ENCODE measurements at regions not wholly inside any gene's neighbourhood (a gene's known extent, or its start where the extent isn't known, plus 50 kb on each side); places are given as distances from the start of the nearest gene placed in this dataset.

DNA sequence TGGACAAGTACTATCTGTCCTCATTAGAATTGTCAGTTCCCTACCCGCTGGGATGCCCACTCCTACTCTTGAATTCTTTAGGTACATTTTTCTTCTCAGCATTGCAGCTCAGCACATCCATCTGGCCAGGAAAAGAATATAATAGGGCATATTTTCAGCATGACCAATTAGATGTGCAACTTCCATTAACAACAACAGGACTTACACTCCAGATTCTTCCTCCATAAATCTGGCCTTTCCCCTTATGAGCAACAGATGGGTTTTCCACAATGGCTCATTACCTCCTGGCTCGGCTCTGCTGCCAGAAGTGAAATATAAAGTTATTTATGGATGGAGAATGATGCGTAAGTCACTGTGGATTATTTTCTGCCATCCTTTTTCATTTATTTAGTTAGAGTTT is 443.8 kb upstream of the TGFBR2 start:
- H3K27me3 ChIP-seq (ENCODE audit: insufficient read depth, low read length): no peaks in the 10 kb centered on the region
- Mint-ChIP-seq H3K4me1 (no peaks in the 10 kb centered on the region), H3K4me3 (no peak overlapping the region), H3K9me3 (peaks cover 0 to 13% (median 5%) of the 10 kb centered on the region in 8 donors), H3K36me3 (no peaks in the 10 kb centered on the region), H3K27me3 (peaks cover 0 to 3% of the 10 kb centered on the region in 2 donors), H3K27ac (no peak overlapping the region)
- H3K4me1 ChIP-seq (ENCODE audit: insufficient read depth, low read length): no peaks in the 10 kb centered on the region
- CTCF ChIA-PET (ENCODE audit: partially characterized antibody): no interaction called here
- H3K9me3 ChIP-seq (ENCODE audit: control insufficient read depth in 1 of 2, low read length in 2 of 2): no peaks in the 10 kb centered on the region
- DNase-seq: no peak
- H3K4me3 ChIP-seq (ENCODE audit: low read length in 2 of 2): no peak overlapping the region
- no peak overlapping the region for H3K27ac ChIP-seq (ENCODE audit: low read depth, low read length)
- H3K36me3 ChIP-seq (ENCODE audit: insufficient read depth, low read length): no peaks in the 10 kb centered on the region
- intact Hi-C loops (cut with micrococcal nuclease): no loop called here
- POLR2A ChIA-PET (ENCODE audit: partially characterized antibody): no interaction called here

DNA sequence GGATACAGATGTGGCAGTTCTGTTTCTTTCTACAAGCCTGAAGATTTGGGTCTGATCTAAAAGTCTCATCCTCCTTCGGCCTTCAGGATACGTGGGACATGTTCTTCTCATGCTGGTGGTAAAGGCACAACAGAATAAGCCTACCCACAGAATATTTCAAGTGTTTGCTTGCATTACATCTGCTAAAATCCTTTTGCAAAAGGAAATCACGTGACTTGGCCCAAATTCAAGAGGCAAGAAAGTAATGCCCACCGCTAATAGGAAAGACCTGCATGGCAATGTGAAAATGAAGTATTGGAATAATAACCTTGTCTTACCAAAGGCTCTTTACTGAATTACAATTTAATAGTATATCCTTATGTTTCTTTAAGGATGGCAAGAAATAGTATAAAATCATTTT is 439.9 kb upstream of the TGFBR2 start:
- Mint-ChIP-seq H3K27me3 (peaks cover 1 to 3% of the 10 kb centered on the region in 2 donors), H3K36me3 (no peaks in the 10 kb centered on the region), H3K4me3 (no peak overlapping the region), H3K4me1 (no peaks in the 10 kb centered on the region), H3K27ac (no peak overlapping the region), H3K9me3 (peaks cover 0 to 13% (median 5%) of the 10 kb centered on the region in 8 donors)
- H3K4me3 ChIP-seq (ENCODE audit: low read length in 2 of 2): no peak overlapping the region
- no peaks in the 10 kb centered on the region for H3K36me3 ChIP-seq (ENCODE audit: insufficient read depth, low read length)
- intact Hi-C loops (cut with micrococcal nuclease): no loop called here
- no peaks in the 10 kb centered on the region for H3K4me1 ChIP-seq (ENCODE audit: insufficient read depth, low read length)
- no peak overlapping the region for H3K27ac ChIP-seq (ENCODE audit: low read depth, low read length)
- H3K9me3 ChIP-seq (ENCODE audit: control insufficient read depth in 1 of 2, low read length in 2 of 2): no peaks in the 10 kb centered on the region
- no peaks in the 10 kb centered on the region for H3K27me3 ChIP-seq (ENCODE audit: insufficient read depth, low read length)
- POLR2A ChIA-PET (ENCODE audit: partially characterized antibody): no interaction called here
- CTCF ChIA-PET (ENCODE audit: partially characterized antibody): no interaction called here
- no peak for DNase-seq

DNA sequence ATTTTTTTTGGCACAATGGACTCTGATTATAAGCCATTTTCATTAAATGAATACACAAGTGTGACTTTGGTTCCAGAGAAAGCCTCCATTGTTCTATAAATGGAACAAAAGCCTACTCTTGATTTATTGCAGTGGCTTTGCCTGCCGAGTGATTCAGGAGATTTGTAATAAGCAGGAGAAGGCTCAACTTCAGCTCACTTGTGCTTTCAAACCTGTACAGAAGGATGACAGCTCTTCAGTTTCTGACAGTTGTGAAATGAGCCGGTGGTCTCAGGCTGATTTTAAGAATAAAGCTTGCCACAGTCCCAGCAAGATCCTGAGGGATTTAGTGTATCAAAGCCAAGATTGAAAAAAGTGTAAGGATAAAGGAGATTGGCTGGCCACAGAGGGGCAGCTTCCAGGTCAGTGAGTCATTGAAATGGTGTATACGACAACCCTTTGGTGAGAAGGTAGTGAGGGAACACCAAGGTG is 438.8 kb upstream of the TGFBR2 start:
- Histone ChIP-seq H3K4me3 (ENCODE audit: low read length in 2 of 2) (no peak overlapping the region), H3K4me1 (ENCODE audit: insufficient read depth, low read length) (no peaks in the 10 kb centered on the region), H3K9me3 (ENCODE audit: control insufficient read depth in 1 of 2, low read length in 2 of 2) (no peaks in the 10 kb centered on the region), H3K27ac (ENCODE audit: low read depth, low read length) (no peak overlapping the region), H3K36me3 (ENCODE audit: insufficient read depth, low read length) (no peaks in the 10 kb centered on the region), H3K27me3 (ENCODE audit: insufficient read depth, low read length) (no peaks in the 10 kb centered on the region)
- Mint-ChIP-seq H3K27me3 (peaks cover 0 to 1% of the 10 kb centered on the region in 2 donors), H3K9me3 (peaks cover 0 to 13% (median 5%) of the 10 kb centered on the region in 8 donors), H3K4me3 (no peak overlapping the region), H3K4me1 (no peaks in the 10 kb centered on the region), H3K36me3 (no peaks in the 10 kb centered on the region), H3K27ac (no peak overlapping the region)
- POLR2A ChIA-PET (ENCODE audit: partially characterized antibody): no interaction called here
- no peak for DNase-seq
- intact Hi-C loops (cut with micrococcal nuclease): no loop called here
- CTCF ChIA-PET (ENCODE audit: partially characterized antibody): interaction anchor here (1.0 to 1.1 kb wide), 3 partner anchors 17 to 32 kb away, joined by 3 to 5 read pairs (median 3); no protein-coding TSS in a partner anchor

DNA sequence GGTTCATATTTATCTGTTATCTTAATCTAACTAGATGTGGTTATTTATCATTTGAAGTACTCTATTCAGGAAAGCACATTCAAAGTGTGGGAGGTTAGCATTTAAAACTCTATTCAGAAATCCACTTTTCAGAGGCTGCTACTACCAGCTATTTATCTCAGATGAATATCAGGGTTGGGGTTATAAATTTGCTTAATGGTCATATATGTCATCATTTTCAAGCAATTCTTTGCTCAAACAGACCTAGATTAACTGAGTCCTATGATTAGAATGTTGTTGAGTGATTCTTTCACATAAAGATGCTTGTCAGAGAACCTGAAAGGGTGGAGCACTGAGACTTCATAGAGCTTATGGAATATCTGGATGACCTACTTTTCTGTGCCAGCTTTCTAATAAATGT is 436.9 kb upstream of the TGFBR2 start:
- Mint-ChIP-seq H3K27ac (no peak overlapping the region), H3K4me1 (no peaks in the 10 kb centered on the region), H3K36me3 (no peaks in the 10 kb centered on the region), H3K27me3 (peaks cover 1 to 2% of the 10 kb centered on the region in 2 donors), H3K9me3 (peaks cover 0 to 13% (median 5%) of the 10 kb centered on the region in 8 donors), H3K4me3 (no peak overlapping the region)
- no peak for DNase-seq
- Histone ChIP-seq H3K36me3 (ENCODE audit: insufficient read depth, low read length) (no peaks in the 10 kb centered on the region), H3K27ac (ENCODE audit: low read depth, low read length) (no peak overlapping the region), H3K4me1 (ENCODE audit: insufficient read depth, low read length) (no peaks in the 10 kb centered on the region), H3K4me3 (ENCODE audit: low read length in 2 of 2) (no peak overlapping the region), H3K27me3 (ENCODE audit: insufficient read depth, low read length) (no peaks in the 10 kb centered on the region), H3K9me3 (ENCODE audit: control insufficient read depth in 1 of 2, low read length in 2 of 2) (no peaks in the 10 kb centered on the region)
- ChIA-PET POLR2A (ENCODE audit: partially characterized antibody) (no interaction called here), CTCF (ENCODE audit: partially characterized antibody) (interaction anchor here (1.2 kb wide), 1 partner anchor 525 kb away, joined by 3 read pairs; no protein-coding TSS in a partner anchor)
- intact Hi-C loops (cut with micrococcal nuclease): no loop called here

DNA sequence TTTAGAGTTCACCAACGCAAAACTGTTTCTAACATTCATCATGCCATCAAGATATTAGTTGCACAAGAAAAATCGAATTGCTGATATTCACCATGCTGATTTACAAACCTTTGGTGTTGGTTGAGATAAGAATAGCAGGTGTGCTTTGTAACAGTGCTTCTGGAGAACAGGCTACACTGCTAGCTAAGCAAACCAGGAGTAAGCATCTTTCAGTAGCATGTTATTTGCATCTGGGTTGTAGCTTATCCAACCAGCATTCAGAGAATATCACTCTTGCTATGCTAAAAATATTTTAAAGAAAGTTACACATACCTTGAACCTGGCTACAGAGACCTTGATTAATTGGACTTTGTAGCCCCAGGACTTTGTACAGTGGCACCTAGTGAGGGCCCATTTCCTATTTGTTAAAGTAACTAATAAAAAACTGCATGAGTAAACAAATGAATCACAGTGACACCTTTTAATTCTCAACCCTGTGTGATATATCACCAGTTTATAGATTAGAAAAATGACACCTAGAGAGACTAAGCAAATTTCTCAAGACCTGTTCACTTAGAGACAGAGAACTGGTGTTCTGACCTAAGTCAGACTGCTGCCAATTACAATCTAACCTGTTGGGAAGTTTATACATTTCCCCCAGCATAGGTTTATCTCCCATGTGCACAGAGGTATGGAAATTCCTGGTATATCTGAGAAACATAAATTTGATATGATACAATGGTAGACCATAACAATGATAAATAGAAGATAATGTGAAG is 435.5 kb upstream of the TGFBR2 start:
- Mint-ChIP-seq H3K27me3 (peaks cover 2% of the 10 kb centered on the region in 2 donors), H3K36me3 (no peaks in the 10 kb centered on the region), H3K27ac (no peak overlapping the region), H3K4me1 (no peaks in the 10 kb centered on the region), H3K4me3 (no peak overlapping the region), H3K9me3 (peaks cover 0 to 8% (median 3%) of the 10 kb centered on the region in 8 donors)
- Histone ChIP-seq H3K4me1 (ENCODE audit: insufficient read depth, low read length) (no peaks in the 10 kb centered on the region), H3K36me3 (ENCODE audit: insufficient read depth, low read length) (no peaks in the 10 kb centered on the region), H3K27me3 (ENCODE audit: insufficient read depth, low read length) (no peaks in the 10 kb centered on the region), H3K27ac (ENCODE audit: low read depth, low read length) (no peak overlapping the region), H3K9me3 (ENCODE audit: control insufficient read depth in 1 of 2, low read length in 2 of 2) (no peaks in the 10 kb centered on the region), H3K4me3 (ENCODE audit: low read length in 2 of 2) (no peak overlapping the region)
- ChIA-PET CTCF (ENCODE audit: partially characterized antibody) (interaction anchor here (1.0 to 1.1 kb wide), 2 partner anchors 27 kb away, joined by 3 to 4 read pairs; no protein-coding TSS in a partner anchor), POLR2A (ENCODE audit: partially characterized antibody) (no interaction called here)
- DNase-seq: no peak
- intact Hi-C loops (cut with micrococcal nuclease): no loop called here

DNA sequence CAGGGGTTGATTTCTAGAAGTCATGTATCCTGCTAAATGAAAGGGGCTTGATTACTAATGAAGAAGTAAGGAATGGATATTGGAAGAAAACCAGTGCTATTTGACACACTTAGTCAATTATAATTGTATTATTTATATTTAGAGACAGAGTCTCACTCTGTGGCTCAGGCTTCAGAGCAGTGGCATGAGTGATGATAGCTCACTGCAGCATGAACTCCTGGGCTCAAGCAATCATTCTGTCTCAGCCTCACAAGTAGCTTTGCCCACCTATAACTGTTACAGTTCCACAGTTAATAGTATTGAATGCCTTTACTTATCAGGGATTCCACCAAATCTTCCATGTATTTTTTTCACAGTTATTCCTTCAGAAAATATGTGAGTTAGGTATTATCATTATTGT is 432.0 kb upstream of the TGFBR2 start:
- Histone ChIP-seq H3K27ac (ENCODE audit: low read depth, low read length) (no peak overlapping the region), H3K9me3 (ENCODE audit: control insufficient read depth in 1 of 2, low read length in 2 of 2) (no peaks in the 10 kb centered on the region), H3K4me1 (ENCODE audit: insufficient read depth, low read length) (no peaks in the 10 kb centered on the region), H3K4me3 (ENCODE audit: low read length in 2 of 2) (no peak overlapping the region), H3K36me3 (ENCODE audit: insufficient read depth, low read length) (no peaks in the 10 kb centered on the region), H3K27me3 (ENCODE audit: insufficient read depth, low read length) (no peaks in the 10 kb centered on the region)
- no peak overlapping the region for H3K4me3 Mint-ChIP-seq
- intact Hi-C loops (cut with micrococcal nuclease): no loop called here
- H3K27ac Mint-ChIP-seq: no peak overlapping the region
- ChIA-PET POLR2A (ENCODE audit: partially characterized antibody) (no interaction called here), CTCF (ENCODE audit: partially characterized antibody) (interaction anchor here (1.1 kb wide), 1 partner anchor 25 kb away, joined by 3 read pairs; no protein-coding TSS in a partner anchor)
- H3K36me3 Mint-ChIP-seq: no peaks in the 10 kb centered on the region
- peaks cover 0 to 3% (median 0%) of the 10 kb centered on the region in 8 donors for H3K9me3 Mint-ChIP-seq
- no peaks in the 10 kb centered on the region for H3K4me1 Mint-ChIP-seq
- DNase-seq: no peak
- peaks cover 1 to 2% of the 10 kb centered on the region in 2 donors for H3K27me3 Mint-ChIP-seq

DNA sequence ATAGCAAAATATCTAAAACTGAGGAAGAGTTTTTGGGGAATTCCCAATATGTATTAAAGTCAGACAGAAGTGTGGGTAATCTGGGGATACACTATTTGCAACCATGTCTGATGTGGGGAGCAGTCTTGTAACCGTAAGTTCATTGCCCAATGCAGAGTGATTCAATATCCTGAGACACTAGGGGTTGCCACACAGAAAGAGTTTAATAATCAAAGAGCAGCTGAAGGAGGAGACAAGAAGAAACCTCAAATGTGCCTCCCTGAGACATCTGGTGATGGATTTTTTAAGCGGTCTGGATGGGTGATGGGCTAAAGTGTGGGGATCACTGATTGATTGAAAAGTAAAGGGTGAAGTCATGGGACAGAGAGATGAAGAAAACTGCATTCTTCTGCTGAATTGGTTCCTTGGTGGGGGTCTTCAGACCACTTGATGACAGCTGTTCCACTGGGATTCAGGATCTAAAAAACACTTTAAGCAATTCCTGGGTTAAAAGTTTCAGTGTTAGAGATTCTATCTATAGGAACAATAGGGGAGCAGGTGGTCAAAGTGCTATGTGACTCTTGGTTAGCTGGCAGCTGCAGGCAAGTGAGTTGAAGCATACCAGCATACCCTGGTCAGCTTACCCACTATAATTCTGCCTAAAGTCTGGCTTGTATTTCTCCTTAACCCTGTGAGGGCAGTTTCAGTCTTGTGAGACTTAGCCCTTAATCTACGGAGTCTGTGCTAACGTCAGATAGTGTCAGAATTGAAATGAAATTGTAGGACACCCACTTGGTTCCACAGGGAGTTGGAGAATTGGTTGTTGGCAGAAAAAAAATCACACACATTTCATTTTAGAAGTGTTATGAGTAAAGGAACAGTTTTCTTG is 425.9 kb upstream of the TGFBR2 start:
- peaks cover 7 to 8% of the 10 kb centered on the region in 2 donors for H3K27me3 Mint-ChIP-seq
- H3K36me3 Mint-ChIP-seq: no peaks in the 10 kb centered on the region
- no peak overlapping the region for H3K4me3 Mint-ChIP-seq
- Histone ChIP-seq H3K4me3 (ENCODE audit: low read length in 2 of 2) (no peak overlapping the region), H3K27me3 (ENCODE audit: insufficient read depth, low read length) (no peaks in the 10 kb centered on the region), H3K36me3 (ENCODE audit: insufficient read depth, low read length) (no peaks in the 10 kb centered on the region), H3K27ac (ENCODE audit: low read depth, low read length) (no peak overlapping the region), H3K4me1 (ENCODE audit: insufficient read depth, low read length) (no peaks in the 10 kb centered on the region), H3K9me3 (ENCODE audit: control insufficient read depth in 1 of 2, low read length in 2 of 2) (no peaks in the 10 kb centered on the region)
- intact Hi-C loops (cut with micrococcal nuclease): no loop called here
- H3K9me3 Mint-ChIP-seq: peaks cover 0 to 3% (median 0%) of the 10 kb centered on the region in 8 donors
- H3K27ac Mint-ChIP-seq: no peak overlapping the region
- no peaks in the 10 kb centered on the region for H3K4me1 Mint-ChIP-seq
- ChIA-PET CTCF (ENCODE audit: partially characterized antibody) (interaction anchor here (3.8 kb wide), 1 partner anchor 18 kb away, joined by 26 read pairs; no protein-coding TSS in a partner anchor), POLR2A (ENCODE audit: partially characterized antibody) (no interaction called here)
- DNase-seq: no peak
